ENCODE measurements at regions not wholly inside any gene's neighbourhood (a gene's known extent, or its start where the extent isn't known, plus 50 kb on each side); places are given as distances from the start of the nearest gene placed in this dataset.
A peak's percentile ranks its signal among the peaks of the same experiment; 100 is the strongest.

DNA sequence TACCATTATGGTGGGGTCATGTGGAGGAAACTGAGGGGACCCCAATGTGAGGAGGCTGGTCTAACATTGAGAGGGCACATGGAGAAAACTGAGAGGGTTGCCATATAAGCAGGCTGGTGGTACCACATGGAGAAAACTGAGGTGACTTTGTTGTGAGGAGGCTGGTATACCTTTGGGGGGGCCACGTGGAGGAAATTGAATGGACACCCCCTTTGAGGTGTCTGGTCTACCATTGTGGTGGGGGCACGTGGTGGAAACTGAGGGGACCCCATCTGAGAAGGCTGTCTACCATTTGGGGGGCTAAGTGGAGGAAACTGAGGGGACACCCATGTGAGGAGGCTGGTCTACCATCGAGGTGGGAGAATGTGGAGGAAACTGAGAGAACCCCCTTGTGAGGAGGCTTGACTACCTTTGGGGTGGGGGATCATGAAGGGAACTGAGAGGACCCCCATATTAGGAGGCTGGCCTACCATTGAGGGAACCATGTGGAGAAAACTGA is 163.8 kb downstream of the FBLN2 start:
- ATAC-seq, result no peak
- H3K4me3 ChIP-seq, result no peak overlapping the region
- no peak for FAIRE-seq
- no peaks in the 10 kb centered on the region for H3K27me3 ChIP-seq
- peak in 1 of 6 donors; percentile 2 for DNase-seq
- TF ChIP-seq, protein P1, sequence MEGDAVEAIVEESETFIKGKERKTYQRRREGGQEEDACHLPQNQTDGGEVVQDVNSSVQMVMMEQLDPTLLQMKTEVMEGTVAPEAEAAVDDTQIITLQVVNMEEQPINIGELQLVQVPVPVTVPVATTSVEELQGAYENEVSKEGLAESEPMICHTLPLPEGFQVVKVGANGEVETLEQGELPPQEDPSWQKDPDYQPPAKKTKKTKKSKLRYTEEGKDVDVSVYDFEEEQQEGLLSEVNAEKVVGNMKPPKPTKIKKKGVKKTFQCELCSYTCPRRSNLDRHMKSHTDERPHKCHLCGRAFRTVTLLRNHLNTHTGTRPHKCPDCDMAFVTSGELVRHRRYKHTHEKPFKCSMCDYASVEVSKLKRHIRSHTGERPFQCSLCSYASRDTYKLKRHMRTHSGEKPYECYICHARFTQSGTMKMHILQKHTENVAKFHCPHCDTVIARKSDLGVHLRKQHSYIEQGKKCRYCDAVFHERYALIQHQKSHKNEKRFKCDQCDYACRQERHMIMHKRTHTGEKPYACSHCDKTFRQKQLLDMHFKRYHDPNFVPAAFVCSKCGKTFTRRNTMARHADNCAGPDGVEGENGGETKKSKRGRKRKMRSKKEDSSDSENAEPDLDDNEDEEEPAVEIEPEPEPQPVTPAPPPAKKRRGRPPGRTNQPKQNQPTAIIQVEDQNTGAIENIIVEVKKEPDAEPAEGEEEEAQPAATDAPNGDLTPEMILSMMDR (IDR thresholded peaks at IDR 0.05), result no peak
- no peaks in the 10 kb centered on the region for H3K9me3 ChIP-seq
- no peak overlapping the region for H3K27ac ChIP-seq
- WGBS, 2 donors, result 30 to 38% methylated on average over 3 of the region's 3 CpGs
- intact Hi-C loops (cut with DNase I), result no loop called here
- no peaks in the 10 kb centered on the region for H3K36me3 ChIP-seq
- H3K4me1 ChIP-seq, result no peaks in the 10 kb centered on the region

DNA sequence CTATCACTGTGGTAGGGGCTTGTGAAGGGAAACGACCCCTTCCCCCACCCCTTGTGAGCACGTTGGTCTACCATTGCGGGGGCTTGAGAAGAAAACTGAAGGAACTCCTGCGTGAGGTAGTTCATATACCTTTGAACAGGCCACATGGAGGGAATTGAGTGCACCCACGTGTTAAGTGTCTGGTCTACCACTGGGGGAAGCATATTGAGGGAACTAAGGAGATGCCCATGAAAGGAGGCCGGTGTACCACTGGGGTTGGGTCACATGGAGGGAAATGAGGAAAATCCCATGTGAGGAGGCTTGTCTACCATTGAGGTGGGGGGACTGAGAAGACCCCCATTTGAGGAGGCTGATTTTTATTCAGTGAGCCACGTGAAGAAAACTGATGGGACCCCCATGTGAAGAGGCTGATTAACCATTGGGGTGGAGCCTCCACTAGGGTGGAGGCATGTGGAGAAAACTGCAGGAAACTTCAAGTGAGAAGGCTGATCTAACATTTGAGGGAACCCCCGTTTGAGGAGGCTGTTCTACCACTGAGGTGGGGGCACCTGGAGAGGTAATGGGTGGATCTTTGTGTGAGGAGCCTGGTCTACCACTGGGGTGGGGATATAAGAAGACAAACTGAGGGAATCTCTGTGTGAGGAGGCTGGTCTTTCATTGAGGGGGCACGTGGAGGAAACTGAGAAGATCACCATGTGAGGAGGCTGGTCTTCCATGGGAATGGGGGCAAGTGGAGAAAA is 163.2 kb downstream of the FBLN2 start:
- Histone ChIP-seq H3K9me3 (no peaks in the 10 kb centered on the region), H3K27me3 (no peaks in the 10 kb centered on the region), H3K4me3 (no peak overlapping the region), H3K36me3 (no peaks in the 10 kb centered on the region), H3K4me1 (no peaks in the 10 kb centered on the region), H3K27ac (no peak overlapping the region)
- DNase-seq (peak in 2 of 6 donors; percentile 3 to 23), ATAC-seq (no peak), FAIRE-seq (no peak)
- TF ChIP-seq, protein P1 (IDR thresholded peaks at IDR 0.05), result no peak
- WGBS, 2 donors, result 49 to 58% methylated on average over 9 of the region's 9 CpGs
- intact Hi-C loops (cut with DNase I), result no loop called here

DNA sequence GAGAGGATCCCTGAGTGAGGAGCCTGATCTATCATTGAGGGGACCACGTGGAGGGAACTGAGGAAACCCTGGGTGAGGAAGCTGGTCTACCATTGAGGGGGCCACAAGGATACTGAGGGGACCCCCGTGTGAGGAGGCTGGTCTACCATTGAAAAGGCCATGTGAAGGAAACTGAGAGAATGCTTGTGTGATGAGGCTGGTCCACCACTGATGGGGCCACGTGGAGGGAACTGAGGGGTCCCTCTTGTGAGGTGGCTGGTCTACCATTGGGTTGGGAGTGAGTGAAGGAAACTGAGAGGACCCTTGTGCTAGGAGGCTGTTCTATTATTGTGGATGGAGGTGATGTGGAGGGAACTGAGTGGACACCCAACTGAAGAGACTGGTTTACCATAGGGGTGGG is 161.3 kb downstream of the FBLN2 start:
- H3K4me1 ChIP-seq, result no peaks in the 10 kb centered on the region
- H3K36me3 ChIP-seq, result no peaks in the 10 kb centered on the region
- FAIRE-seq (no peak), DNase-seq (peak in 1 of 6 donors; percentile 13), ATAC-seq (no peak)
- WGBS, 2 donors, result 32 to 55% methylated on average over 3 of the region's 3 CpGs
- TF ChIP-seq, protein P1 (IDR thresholded peaks at IDR 0.05), result no peak
- no peaks in the 10 kb centered on the region for H3K27me3 ChIP-seq
- no peak overlapping the region for H3K27ac ChIP-seq
- no peak overlapping the region for H3K4me3 ChIP-seq
- intact Hi-C loops (cut with DNase I), result no loop called here
- no peaks in the 10 kb centered on the region for H3K9me3 ChIP-seq

DNA sequence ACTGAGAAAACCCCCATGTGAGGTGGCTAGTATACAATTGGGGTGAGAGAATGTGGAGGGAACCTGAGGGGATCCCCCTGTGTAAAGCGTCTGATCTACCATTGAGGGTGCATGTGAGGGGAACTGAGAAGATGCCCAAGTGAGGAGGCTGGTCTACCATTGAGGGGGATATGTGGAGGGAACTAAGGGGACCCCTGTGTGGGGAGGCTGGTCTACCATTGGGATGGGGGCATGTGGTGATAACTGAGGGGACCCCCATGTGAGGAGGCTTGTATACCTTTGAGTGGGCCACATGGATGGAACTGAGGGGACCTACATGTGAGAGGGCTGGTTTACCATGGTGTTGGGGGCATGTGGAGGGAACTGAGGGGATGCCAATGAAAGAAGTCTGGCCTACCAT is 160.8 kb downstream of the FBLN2 start:
- H3K9me3 ChIP-seq, result no peaks in the 10 kb centered on the region
- peak in 2 of 6 donors; percentile 0 to 10 for DNase-seq
- no peak overlapping the region for H3K27ac ChIP-seq
- intact Hi-C loops (cut with DNase I), result no loop called here
- no peaks in the 10 kb centered on the region for H3K4me1 ChIP-seq
- 67 to 95% methylated on average over 1 of the region's 1 CpG for WGBS, 2 donors
- H3K4me3 ChIP-seq, result no peak overlapping the region
- H3K27me3 ChIP-seq, result no peaks in the 10 kb centered on the region
- H3K36me3 ChIP-seq, result no peaks in the 10 kb centered on the region
- no peak for FAIRE-seq
- TF ChIP-seq, protein P1 (IDR thresholded peaks at IDR 0.05), result no peak
- no peak for ATAC-seq
